ENCODE measurements at regions not wholly inside any gene's neighbourhood (a gene's known extent, or its start where the extent isn't known, plus 50 kb on each side); places are given as distances from the start of the nearest gene placed in this dataset.
"Not testable (repeated sequence)": the region's sequence is repeated elsewhere in the genome, so short reads cannot be mapped to it uniquely, and the experiment has no call there.

DNA sequence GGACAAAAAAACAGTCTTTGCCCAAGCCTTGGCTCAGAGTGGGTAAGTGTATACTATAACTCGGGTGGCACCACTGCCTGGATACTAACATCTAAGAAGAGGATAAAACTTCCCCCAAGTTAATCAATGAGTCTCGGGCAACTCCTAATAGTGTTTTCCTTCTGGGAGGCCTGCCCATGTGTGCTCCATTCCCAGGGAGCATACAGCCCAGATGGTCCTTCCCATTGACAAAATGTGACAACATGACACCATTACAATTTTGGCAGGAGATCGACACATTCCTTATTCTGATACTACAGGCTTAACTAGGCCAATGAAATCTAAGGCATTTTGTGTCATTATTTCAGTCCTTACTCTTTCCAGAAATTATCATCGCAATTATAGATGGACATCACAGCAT is 52.7 kb upstream of the CRIM1 start:
- DNase-seq, result no peak

DNA sequence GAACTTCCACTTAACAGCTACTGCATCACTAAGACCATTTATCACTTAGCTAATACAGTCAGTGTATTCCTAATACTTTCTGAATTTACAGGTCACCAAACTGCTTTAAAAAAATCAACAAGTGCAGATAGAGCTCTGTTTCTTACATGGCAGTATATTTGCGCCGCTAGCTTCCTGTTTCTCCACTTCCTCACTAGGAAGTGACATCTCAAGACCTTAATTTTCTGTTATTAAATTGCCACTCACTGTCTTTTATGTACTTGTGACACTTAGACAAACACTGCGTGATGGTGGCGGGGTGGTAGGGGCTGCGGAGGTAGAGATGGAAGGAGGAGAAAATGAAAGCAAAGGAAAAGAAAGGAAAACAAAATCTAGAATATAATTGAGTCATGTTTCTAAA is 53.7 kb upstream of the CRIM1 start:
- DNase-seq, result peak; percentile 1

DNA sequence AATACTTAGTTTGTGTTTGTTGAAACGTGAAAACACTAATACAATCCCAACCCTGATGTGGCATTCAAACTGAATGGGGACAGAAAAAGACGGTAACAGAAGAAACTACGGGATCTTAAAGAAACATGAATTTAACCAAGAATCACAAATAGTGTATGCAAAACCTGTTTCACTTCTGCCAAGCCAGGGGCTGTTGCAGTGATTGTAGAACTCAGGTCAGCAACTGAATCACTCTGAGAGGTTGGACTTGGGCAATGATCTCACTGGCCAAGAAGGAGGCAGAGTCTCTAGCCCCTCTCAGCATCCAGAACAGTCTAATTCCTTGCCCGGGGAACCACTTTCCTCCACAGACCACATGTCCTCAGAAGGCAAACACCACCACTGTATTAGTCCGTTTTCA is 54.9 kb upstream of the CRIM1 start:
- no peak for DNase-seq

DNA sequence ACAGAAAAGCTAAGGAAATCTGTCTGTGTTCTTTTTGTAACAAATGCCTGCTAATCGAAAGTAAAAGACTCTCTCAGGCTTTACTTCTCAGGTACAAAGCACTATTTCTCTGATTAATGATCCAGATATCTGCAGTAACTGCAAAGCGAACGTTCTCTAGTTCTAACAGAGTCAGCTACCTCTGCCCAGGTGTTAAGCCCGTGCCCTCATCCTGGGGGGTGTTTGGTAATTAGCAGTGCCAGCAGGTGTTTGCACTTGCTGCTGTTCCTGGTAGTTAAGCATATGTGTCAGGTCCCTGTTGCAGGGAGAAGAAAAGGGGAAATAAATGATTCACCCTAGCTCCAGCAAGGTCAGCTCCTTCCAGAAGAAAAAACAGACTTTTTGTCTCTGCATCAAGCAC is 58.8 kb upstream of the CRIM1 start:
- peak; percentile 70 for DNase-seq

DNA sequence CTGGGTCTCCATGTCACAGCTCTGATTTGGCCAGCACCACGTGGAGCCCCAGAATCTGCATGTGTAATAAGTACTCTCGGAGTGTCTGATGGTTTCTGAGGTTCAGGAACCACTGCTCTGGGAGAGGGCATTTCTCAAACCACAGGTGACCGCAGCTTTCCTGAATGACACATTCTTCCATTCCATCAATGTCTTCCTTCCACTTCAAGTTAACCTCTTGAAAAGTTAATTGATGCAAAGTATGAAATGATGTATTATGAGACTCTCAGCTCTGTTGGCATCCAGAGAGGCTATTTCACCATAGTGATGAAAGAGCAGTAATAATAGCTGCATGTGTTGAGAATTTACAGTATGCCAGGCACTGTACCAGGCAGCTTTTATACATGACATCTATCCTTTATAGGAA is 61.3 kb upstream of the CRIM1 start:
- no peak for DNase-seq

DNA sequence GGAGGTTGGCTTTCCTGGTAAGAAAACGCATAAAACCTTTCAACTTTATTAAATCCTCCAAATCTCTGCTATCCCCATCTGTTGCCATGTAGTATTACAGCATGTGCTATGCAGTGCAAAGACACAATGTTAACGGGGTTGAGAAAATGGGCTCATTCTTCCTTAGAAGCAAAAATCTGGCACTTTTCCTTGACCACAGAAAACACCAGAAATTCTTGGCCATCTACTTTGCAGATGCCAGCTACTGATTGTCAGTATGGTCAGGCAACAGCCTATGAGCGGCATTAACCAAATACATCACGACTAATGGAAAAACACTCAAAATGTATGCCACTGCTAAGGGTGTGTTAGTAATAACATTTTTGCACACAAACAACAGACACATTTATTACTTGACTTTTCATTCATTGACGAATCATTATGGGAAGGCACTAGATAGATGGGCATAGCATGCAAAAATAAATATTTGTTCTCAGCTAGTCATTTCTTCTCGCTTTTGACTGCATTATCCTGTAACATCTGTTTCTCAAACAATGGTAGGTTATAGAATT is 65.2 kb upstream of the CRIM1 start:
- DNase-seq, result peak; percentile 16

DNA sequence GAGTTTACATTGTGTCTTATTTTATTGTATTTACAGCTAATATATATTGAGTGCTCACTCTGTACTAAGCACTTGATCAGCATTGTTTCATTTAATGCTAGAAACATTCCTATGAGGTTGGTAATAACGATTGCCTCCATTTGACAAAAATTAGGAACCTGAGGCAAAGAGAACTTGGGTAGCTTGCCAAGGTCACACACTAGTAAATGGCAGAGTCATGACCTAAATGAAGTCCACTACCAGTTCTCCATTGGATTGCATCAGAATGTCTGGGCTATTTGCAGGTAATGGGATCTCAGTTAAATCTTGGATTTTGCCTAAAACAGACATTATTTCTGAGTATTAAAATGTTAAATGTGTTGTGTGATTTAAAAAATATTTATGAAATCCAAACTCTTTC is 65.8 kb upstream of the CRIM1 start:
- no peak for DNase-seq

DNA sequence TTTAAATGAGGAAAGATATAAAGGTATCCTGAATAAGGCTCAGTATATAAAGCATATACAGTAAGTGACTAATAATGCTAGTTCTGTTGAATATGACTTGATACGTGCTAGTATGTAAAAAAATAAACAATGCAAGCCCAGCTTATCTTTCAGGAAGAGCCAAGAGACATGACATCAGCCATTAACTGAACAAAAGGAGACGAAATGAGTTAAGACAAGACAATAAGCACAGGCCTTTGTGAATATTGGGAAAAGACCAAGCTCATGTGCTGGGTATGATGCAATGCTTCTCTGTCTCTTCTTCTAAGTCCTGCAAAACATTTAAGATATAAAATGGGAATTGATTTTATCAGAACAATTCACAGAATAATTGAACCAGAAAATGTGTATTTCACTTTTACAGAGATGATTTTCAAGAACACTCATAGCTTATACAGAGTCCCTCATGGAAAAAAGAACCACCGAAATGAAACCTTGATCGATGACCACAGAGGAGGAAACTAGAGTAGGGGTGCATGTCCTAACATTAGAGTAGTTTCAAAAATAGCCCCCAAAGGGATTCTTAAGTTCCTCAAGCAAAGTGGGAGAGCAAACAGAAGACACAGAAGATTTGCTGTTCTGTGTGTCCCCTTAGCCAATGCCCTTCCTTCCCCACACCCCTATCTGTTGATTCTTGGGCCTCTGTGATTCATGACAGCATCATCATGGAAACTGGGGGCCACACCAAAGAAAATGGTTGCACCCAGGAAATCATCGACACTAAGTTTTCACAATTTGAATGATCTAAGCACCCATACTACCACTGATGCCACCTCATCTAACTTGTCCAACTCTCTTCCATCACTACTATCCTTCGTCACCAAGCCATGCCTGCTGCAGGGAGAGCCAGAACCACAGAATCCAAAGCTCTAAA is 68.0 kb upstream of the CRIM1 start:
- DNase-seq, result no peak

DNA sequence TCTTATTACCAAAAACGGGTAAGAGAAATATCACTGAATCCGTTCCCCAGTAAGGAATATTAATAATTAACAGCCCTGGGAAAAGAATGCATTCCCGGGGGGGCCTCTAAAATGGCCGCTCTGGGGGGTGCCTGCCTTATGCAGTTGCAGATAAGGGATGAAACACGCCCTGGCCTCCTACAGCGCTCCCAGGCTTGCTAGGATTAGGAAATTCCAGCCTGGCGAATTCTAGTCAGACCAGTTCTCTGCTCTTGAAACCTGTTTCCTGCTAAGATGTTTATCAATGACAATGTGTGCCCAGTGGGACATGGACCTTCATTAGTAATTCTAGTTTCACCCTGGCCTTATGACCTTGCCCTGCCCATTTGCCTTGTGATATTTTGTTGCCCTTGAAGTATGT is 76.1 kb upstream of the CRIM1 start:
- DNase-seq, result not testable (repeated sequence)

DNA sequence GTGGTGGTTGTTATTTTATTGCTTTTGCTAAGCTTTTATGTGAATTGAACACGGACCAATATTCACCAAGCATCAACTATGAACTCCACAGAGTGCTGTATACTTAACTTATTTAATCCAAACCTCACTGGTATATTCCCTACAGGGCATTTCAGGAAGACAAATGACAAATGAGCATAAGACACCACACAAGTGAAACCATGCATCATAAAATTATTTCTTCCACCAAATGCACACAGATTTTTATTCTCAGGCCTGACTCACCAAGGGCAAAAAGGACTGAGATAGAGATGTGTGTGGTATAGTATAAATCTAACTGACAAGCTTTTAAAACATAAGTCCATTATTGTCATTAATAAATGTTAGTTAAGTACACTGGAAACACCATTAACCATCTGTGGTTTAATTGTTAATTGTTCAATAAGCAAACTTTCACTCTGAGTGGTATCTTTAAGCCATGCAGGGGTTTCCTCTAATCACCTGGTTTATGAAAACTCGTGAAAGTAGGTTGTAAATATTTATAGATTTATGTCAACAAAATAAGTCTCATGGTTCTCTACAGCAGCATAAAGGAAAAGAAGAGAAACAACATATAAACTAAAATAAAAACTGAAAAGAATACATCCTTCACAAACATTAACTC is 77.6 kb upstream of the CRIM1 start:
- DNase-seq, result peak; percentile 56

DNA sequence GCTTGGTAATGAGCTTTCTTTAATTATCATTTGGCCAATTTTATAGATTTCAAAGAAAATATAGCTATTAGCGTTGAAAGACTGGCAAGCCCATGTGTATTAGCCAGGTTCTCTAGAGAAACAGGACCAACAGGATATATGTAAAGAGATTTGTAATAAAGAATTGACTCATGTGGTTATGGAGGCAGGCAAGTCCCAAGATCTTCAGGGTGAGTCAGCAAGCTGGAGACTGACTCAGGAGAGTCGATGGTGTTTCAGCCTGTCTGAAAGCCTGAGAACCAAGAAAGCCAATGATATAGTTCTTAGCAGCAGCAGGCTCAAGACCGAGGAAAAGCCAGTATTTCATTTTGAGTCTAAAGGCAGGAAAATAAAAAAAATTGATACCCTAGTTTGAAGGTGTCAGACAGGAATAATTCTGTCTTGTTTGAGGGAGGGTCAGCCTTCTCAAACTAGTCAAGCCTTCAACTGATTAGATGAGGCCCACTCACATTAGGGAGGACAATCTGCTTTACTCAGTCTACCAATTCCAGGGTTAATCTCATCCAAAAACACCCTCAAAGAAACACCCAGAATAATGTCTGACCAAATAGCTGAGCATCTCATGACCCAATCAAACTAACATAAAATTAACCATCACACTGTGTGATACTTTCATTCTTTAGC is 78.3 kb upstream of the CRIM1 start:
- DNase-seq, result no peak

DNA sequence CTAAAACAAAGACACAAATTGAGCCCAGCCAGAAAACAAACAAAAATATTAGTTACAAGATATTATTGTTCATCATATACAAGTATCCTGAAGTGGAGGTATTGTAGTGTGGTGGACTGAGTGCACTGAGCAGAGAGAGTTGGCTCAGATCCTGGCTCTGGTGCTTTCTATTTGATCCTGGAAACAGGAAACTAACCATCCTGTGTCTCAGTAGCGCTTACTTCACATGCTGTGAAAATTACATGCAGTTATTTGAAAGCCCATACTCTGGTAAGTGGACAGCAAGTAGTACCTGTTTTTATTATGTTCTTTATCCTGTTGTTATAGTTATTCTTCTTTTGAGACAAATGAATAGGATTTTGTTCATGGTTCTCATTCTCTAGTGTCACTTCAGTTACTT is 84.3 kb upstream of the CRIM1 start:
- peak; percentile 38 for DNase-seq

DNA sequence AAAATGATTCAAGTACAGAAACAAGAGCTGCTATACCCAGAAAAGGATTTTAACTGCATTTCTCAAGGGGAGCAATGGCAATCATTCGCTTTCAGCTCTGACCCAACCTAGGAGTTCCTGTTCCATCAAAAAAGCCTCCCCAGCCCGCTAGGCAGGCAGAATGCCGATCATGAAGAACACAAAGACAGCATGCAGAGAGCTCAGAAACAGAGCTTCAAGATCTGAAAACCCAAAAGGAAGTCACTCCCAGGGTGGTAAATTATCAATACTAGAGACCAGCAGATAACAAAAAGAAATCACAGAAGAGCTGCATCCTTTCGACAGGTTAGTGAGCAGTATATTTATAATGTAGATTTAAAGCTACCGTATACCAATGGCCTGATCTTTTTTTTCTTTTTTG is 84.8 kb upstream of the CRIM1 start:
- DNase-seq, result no peak

DNA sequence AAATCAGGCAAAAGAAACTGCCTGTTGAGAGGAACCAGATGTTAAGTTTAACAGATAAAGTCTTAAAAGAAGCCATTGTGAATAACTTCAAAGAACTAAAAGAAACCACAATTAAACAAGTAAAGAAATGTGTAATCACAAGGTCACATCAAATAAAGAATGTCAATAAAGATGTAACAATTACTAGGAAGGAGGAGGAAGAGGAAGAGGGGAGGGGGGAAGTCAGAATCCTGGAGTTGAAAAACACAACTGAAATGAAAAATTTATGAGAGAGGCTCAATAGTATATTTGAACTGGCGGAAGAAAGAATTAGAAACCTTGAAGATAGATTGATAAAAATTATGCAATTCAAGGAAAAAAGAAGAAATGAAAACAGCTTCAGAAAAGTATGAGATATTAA is 88.4 kb upstream of the CRIM1 start:
- DNase-seq, result no peak

DNA sequence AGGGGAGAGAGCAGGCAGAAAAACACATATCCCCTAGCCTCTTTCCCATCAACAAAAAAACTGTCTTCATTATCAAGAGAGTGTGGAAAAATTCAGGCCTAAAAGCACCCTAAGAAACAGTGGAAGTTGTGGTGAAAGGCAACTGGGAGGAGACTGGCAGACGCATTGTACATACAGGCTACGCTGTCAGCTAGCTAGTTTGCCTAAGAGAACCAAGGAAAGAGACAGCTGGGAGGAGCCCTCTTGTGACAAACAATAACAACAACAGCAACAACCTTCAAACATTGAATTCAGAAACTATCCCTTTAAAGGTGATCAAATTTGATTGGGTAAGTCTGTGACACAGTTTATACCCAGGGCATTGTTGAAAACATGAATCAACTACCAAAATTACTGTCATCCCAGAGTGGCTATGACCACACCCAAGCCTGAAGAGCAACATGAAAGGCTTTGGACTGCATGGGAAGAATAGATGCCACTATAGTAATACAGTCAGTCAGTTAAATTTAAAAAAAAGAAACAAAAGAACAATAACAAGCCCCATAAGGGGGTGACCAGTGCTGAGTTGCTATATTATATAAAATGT is 88.9 kb upstream of the CRIM1 start:
- DNase-seq, result no peak

DNA sequence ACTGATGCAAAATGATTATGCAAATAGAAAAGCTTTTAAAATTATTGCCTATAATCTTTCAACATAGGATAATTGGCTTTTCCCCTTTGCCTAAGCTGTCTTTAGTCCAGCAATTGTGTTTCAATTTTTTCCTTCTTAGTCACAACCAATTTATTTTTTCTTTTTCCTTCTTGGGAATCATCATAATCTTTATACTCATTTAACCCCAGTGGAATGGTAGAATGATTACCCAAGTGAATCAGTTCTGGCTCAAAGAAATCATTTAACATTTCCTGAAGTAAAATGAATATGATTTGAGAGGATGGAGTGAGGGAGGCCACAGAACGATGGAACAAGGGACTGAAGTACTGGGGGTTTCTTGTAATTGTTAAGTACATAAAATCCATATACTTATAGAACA is 93.0 kb upstream of the CRIM1 start:
- DNase-seq, result no peak

DNA sequence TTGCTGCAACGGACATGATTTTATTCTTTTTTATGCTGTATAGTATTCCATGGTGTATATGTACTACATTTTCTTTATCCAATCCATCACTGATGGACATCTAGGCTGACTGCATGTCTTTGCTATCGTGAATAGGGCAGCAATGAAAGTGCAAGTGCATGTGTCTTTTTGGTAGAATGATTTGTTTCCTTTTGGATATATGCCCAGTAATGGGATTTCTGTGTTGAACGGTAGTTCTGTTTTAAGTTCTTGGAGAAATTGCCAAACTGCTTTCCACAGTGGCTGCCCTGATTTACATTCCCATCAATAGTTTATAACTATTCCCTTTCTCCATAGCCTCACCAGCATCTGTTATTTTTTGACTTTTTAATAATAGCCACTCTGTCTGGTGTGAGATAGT is 99.7 kb upstream of the CRIM1 start:
- DNase-seq, result no peak

DNA sequence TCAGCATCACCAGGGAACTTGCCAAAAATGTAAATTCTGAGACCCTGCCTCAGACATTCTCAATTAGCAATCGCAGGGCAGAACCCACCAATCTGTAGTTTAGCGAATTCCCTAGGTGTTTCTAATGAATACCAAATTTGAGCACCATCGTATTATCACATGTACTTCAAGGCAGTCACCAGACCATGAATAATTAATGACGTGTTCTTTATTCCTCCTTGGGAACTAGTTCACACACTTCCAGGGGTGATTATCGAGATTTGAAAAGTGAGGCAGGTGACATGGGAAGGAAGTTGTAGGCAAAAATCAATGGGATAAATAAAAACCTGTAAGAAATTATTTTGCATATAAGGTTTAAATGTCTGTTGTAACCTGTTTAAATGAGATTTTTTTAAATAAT is 102.5 kb upstream of the CRIM1 start:
- DNase-seq, result no peak

DNA sequence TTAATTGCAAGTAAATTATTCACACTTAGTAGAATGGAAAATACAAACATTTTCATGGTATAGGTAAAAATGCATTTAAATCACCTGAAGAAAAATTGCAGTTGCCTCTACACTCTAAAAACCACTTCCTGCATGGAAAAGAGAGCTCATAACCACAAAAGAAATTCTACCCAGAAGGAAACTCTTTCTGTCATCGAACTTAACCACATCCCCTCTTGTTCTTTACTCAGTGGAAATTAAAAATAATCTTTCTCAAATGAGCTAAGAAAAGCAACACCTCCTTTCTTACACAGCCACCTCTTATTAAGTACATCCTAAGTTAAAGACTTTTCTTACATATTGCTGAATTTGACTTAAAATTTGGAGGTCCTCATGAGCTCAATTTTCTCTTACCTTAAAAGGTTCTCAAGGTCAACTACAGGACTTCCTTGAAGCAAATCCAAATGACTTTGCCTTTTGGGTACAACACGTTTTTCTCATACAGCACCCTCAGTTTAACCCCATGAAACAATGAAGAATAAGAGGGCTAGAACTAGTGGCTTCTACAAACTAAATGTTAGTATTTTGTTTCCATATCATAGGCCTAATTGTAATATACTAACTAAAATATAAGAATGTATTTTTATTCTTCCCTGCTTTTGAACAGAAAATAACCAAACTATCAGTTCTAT is 109.1 kb upstream of the CRIM1 start:
- no peak for DNase-seq

DNA sequence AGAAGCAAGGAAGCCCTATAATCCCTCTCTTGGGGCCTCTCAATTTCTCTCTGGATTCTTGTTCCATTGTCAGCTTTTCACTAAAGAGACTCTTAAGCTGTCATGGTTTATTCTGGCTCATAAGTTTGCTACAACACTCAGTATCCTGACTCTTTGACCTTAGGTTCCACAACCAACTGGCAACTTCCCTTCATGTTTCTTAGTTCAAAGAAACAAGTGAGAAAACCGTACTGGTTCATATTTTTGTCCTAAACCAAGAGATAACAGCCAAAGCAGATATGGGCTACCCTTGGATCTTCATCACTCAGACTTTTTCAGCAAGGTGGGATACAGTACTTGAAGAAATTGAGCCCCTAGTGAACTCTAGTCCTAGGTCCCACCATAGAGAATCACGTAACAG is 109.9 kb upstream of the CRIM1 start:
- DNase-seq, result no peak

DNA sequence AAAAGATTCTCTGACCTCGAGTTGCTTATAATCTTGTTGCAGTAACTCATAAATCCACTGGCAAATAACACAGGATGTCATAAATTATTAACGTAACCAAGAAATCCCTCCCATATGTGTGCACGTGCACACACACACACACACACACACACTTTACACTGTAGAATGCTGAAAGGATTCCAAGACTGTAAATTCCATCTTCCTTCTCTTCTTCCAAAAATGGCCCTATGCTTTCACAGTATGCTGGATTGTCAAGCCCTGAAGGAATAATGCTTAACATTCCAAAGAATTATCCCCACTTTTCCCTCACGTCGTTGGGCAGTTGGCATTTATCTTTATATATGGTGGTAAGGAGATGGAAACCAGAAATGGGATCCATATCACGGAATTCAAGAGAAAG is 117.5 kb upstream of the CRIM1 start:
- DNase-seq, result no peak

DNA sequence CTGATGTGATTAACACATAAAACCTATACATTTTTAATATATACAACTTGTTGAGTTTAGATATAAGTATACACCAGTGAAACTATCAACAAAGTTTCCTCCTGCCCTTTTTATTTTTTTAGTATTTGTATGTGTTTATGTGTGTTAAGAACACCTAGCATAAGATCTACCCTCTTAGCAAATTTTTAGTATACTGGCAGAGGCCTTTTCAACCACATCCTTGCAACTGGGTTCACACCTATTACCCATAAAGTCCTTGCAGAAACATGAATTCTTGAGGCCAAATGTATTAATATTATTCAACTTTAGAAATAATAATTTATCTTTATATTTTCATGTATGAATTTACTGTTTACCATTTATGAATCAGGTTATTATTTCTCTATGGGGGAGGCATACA is 119.7 kb upstream of the CRIM1 start:
- DNase-seq, result no peak

DNA sequence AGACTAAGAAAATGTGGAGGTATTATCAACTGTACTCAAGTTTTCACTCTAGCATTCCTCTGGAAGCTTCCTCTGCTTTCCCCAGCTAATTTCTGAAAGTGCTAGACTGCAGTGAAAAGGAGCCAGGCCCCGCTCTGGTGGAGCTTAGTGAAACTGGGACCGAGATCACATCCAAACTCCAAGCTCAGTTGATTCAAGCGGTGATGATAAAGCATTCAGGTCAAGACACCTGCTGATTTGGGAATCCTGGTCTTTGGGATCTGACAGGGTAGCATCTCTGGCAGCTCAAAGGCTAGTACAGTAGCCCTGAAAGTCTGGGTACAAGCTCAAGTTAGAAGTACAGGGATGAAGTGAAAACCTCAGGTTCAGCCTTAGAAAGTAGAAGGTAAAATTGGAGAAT is 120.2 kb upstream of the CRIM1 start:
- no peak for DNase-seq
